Esophagus mucosa (tissue), 1 donor: ENCODE measurements at regions not wholly inside any gene's neighbourhood (a gene's known extent, or its start where the extent isn't known, plus 50 kb on each side); places are given as distances from the start of the nearest gene placed in this dataset.
A peak's percentile ranks its signal among the peaks of the same experiment; 100 is the strongest.

Source experiments
- ATAC-seq: fragments of 200-7000 bp; cut with Tn5 transposase; one replicate; pipeline ENCODE4 v1.9.1; 2020
- donor health status: DM: yes; HTN: yes; CAD: no.

DNA sequence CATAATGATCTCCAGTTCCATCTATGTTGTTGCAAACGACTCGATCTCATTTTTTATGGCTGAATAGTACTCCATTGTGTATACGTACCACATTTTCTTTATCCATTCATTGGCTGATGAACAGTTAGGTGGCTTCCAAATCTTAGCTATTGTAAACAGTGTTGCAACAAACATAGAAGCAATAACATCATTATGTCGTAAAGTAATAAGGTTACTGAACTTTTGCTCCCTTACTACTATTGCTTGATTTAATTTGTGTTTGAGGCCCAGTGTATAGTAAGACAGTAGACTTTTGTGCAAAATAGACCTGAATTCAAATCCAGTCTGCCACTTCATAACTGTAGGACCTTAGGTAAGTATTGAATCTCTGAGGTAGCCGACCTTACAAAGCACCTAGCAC is 200.1 kb upstream of the CELF2 start:
- no peak for ATAC-seq

DNA sequence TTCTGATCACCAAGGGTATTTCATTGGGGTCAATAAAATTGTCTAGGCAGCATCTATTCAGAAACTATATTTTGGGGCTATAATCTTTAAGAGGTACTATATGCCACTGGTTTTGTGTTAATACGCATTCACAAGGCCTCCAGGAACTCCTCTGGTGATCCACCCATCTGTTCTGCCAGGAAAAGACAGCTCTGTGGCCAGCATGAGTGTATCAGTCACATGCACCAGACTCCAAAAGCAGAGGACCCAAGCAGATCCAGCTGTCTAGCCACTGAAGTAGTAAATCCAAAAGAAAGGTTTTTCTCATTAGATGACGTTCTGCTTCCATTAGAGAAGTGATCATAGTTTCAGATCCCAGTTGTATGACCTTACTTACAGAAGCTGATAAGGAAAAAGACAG is 199.6 kb upstream of the CELF2 start:
- no peak for ATAC-seq

DNA sequence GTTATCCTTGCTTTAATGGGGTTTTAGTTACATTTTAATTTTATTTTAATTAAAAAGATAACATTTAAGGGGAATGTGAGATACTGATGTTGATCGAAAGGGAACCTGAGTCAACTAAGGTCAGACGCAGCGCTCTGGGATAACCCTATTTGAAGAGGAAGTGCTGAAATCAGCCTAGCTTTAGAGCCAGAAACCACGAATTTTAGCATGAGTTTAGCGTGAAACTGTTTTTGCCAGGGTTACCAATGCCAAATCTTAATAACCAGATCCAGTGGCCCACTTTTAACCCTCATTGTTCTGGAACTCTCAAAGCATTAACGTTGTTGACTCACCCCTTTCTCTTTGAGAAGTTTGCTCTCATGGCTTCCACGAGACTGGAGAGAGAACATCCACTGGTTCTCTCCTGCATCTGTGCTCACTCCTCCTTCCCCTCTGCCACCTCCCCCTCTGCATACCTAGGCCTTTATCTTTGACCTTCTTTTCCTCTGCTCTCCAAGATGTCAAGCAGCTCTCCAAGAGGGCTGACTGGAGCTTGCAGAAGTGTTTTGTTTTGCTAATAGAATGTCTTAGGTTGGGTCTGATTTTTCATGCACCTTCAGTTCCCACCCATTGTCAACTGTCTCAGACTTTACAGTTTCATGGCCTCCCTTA is 198.3 kb upstream of the CELF2 start:
- no peak for ATAC-seq

DNA sequence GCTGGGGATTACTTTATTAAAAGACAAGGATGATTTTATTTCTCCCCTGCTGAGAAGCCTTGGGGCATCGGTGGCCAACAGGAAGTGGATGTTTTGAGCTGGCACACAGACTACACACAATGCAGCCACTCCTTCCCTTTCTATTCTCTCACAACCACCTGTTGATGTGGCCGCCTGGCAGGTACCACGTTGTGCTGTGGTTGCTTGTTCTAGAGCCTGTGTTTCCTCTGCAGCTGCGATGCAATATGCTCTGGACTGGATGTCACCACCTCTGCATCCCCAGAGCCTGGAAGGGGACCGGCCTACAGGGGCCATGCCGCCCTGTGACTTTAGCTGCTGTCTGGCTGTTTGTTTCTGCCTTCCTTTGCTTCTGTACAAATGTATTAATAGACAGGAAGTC is 195.7 kb upstream of the CELF2 start:
- peak; percentile 29 for ATAC-seq

DNA sequence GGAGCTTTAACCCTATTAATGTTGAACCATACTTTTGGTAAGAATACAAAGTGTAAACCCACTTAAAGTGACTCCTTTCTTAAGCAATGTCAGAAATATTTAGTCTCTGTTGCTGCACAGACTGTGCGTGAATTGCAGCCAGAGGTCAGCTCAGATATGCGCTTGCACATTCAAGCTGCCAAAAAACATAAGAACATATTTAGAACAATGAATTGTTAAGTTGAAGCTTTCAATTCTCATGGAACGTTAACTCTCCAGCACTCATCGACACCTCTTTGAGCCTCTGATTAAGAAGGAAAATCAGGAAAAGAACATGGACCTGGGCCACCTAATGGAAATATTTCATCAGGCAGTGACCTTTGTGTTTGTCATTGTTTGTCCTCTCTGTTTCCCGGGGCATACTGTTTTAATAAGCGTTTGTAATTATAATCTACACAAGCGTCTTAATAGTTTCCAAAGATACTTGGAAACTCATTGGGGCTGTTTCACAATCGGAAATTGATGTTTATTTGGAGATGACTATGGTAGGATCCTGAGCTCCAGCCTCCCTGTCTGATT is 193.0 kb upstream of the CELF2 start:
- no peak for ATAC-seq

DNA sequence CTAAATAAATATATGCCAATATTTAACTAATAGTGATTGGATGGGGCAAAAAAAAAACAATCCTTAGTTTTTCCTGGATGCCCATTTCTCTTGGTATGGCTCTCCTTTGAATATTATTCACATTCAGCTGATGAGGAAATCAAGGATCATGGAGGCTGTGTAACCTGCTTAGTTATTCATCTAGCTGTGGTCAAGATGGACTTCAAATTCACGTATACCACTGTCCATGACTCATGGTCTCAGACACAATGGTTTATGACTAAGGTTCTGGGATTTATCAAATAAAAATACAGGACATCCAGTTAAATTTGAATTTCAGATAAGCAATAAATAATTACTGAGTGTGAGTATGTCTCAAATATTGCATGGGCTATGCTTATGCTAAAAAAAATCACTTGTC is 191.5 kb upstream of the CELF2 start:
- ATAC-seq: peak; percentile 56

DNA sequence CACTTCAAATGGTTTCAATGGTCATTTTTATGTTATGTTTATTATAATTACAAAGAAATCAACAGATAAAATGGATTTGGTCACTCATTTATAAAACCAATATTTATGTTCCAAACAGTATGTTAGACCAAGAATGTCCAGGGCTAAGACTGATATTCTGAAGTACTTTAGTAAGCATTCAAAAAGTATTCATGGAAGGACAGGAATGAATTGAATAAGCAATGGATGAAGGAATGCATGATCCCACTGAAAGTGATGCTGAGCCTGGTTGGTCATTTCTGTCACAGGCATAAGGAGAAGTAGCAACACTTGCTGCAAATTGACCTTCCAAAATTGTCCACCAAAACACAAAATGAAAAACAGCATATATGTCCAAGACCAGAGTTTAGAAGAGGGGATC is 189.0 kb upstream of the CELF2 start:
- no peak for ATAC-seq

DNA sequence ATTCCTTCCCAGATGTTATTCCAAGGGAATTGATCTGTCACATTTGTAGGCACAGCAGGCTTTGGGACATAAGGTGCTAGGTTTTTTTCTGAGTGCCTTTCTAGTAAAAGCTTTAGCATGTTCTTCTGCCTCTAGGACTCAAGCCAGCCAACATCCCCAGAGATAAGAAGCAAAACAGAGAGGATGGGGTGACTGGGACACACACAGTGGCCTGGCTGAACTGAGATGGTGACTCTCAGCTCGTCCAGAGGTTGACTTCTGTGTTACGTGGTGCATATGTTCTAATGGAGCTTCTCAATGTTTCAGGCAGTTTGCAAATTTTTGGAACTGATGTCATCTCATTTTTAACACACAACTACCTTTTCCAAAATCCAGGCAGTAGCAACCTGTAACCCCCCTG is 188.1 kb upstream of the CELF2 start:
- ATAC-seq: no peak

DNA sequence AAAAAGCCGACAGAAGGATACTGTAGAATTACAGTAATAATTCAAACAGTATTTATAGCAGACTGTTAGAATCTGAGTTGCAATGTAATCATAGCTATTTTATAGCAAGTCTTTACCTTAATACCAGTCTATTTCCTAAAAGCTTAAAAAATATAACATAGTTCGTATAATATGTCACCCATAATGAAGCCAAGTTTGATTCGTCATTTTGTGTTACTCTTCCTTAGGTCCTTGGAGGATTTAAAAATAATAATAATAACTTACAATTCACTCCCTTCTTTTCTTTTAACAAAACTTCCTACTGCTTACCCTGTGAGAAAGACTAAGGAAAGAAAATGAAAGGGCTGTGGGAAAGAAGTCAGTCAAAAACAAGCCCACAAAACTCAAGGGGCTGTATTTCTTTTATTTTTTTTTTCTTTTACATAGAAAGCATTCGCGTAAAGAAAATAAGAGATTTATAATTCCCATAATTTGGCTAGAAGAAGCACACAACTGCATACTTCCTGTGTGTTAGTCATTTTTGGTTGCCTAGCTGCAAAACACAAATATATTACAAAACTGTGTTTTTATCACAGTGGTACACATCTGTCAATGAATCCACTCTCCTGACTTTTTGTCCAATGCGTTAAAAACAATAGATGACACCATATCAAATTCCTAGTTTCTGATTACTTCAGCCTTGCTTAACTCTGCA is 187.2 kb upstream of the CELF2 start:
- ATAC-seq: no peak

DNA sequence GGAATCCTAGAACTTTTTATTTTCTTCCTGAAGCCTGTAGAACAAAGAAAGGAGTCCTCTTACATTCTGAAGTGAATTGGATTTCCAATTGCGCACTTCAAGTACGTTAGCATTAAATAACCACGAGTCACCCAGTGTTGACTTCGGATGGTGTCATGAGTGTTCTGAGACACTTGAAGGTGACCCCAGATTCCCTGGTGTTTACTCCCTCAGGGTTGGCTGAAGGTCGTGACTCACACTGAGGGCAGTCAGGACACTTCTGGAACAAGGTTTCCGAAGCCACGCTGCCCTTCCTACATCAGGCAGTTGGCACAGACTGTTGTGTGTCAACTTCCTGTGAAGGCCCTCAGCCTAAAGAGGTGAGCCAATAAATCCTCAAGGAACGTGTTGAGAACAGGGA is 186.6 kb upstream of the CELF2 start:
- ATAC-seq: peak; percentile 45

DNA sequence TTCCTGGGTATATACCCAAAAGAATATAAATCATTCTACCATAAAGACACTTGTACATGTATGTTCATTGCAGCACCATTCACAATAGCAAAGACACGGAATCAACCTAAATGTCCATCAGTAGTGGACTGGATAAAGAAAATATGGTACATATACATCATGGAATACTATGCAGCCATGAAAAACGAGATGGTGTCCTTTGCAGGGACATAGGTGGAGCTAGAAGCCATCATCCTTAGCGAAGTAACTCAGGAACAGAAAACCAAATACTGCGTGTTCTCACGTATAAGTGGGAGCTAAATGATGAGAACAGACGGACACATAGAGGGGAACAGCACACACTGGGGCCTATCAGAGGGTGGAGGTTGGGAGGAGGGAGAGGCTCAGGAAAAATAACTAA is 183.7 kb upstream of the CELF2 start:
- ATAC-seq: no peak

DNA sequence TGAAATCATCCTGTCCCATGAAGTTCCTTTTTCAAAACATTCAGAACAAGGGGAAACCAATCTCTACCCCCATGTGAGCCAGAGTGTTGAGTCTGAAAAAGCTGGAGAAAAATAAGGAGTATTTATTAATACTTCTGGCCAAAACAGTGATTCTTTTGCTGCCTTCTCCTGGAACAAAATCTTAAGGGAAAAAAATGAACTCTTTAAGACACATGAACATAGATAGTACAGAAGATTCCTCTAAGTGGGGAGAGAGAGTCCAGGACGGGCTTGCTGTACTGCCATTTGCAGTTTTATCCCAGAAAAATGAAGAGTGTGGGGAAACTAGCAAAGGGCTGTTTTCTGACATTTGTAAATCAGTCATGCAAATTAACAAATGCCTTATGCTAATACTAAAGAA is 173.4 kb upstream of the CELF2 start:
- ATAC-seq: no peak

DNA sequence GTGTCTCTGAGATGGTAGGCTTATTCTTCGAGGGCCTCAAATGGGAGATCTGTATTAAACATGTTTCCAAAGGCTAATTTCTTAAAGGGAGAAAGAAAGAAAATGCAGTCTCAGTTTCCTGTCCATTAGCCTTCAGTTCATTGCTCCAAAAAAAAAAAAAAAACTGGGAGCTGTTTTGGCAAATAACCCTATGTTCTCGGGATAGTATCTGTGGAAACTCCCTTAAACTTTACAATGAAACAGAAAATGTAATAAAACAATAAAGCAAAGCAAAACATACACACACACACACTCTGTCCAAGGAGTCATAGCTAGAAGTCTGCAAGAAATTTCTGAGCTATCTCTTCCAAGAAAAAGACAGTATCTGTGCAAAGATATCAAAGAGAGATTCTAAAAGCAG is 172.5 kb upstream of the CELF2 start:
- ATAC-seq: no peak

DNA sequence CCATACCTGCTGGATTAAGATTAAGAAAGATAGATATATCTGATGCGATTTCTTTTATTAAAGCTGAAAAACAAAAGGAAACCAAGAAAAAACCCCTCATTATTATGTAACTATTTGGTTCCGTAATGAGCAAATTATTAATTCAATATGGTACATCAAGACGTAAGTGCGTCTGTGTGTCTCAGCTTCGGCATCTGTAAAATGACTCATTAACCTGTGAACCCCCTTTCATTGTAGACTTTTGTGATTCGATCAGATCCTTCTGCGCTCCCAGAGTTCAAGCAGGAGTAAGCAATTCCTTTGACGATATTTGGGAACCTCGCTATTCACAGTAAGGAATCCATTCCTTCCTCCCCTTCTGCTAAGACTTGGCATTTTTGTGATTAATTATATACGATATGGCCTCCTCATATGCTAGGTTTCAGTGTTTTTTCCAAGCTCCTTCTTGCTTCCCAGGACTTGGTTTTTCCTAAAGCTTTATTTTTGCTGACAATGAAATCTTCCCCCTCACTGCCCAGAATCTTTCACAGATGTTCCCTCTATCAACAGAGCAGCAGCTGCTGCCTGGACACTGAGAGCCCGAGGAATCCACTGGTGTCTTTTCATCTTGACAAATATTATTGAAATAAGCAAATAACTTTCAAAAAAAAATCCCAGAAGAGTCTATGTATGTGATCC is 171.7 kb upstream of the CELF2 start:
- ATAC-seq: no peak

DNA sequence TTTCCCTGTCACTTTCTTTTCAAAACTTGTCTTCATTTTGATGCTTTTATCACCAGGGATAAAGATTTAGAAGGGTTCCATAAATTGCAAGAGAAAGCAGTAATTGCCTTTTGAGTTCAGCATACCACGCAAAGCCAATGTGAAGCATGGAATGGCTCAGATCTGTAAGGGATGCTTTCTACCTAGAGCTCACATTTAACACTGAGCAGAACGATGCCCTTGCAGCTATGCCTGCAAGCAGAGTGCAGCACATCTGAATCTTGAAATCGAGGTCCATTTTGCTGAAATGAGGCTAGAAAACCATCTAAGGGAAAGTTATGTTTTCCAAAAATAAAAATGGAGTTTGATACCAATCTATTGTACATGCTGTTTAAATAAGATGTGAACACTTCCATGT is 171.2 kb upstream of the CELF2 start:
- ATAC-seq: no peak

DNA sequence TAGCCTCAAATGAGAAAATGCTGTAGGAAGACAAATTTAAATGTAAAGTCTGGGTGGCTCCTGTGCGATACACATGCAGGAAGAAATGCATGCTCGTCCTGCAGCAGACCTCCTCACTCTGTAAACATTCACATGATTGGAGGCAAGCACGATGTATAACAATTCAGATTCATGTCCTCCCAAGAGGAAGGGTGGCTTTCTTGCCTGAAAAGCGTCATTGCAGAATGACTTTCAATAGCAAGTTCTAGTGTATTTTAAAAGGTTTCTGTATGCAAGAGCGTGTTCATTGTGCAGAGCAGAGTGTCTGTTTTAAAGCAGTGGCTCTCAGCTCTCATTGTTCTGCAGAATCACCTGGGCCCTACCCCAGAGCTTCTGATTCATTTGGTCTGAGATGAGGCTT is 170.3 kb upstream of the CELF2 start:
- ATAC-seq: no peak

DNA sequence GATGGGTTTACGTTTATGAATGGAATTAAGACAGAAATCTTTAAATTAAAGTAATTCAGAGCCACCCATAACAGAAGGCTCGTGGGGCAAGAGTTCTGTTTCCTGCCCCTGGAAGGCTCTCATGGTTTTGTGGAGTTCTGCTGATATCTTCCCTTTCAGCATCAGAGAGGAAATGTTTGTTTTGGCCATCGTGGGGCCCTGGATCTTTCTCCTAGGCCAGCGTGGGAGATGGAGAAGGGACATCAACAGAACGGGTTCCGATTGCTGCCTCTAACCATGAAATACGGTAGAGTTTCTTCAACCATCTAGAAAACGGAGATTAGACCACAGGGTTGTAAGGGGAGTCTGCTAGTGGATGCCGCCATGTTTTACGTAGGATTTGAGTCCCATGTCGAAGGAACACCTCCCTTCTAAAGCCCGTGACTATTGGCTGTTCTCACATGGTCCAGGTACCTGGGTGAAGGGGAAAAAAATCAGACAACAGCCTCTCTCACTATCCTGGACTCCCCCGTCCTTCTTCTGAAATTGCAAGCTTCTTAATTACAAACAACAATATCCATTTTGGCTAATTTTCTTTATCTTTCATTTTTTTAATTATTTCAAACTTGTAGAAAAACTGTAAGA is 169.1 kb upstream of the CELF2 start:
- no peak for ATAC-seq

DNA sequence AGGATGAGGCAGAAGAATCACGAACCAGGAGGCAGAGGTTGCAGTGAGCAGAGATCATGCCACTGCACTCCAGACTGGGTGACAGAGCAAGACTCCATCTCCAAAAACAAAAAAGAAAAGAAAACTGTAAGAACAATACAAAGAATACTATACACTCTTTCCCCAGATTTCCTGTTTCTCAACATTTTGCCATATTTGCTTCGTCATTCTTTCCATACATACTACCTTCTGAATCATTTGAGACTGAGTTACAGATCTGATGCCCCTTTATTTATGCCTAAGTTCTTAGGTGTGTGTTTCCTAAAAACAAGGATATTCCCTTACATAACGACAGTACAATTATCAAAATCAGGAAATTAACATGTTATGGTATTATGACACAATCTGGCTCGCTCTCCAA is 168.4 kb upstream of the CELF2 start:
- ATAC-seq: no peak

DNA sequence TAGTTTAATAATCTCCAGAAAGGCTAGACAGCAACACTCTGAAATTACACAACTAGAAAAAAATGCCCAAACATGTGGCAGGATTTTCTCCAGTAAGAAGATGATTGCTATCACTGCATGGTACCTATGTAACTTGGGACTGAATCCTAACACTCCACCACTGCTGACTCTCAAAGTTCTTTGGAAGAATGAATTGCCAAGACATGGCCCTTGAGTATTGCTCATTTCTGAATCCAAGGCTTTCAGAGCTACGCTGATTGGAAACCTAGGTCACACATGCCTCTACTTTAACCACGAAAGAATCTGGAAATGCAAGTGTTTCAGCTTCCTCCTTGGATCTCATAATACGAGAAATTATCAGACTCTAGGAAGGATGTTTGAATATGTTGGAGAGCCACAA is 167.5 kb upstream of the CELF2 start:
- ATAC-seq: no peak

DNA sequence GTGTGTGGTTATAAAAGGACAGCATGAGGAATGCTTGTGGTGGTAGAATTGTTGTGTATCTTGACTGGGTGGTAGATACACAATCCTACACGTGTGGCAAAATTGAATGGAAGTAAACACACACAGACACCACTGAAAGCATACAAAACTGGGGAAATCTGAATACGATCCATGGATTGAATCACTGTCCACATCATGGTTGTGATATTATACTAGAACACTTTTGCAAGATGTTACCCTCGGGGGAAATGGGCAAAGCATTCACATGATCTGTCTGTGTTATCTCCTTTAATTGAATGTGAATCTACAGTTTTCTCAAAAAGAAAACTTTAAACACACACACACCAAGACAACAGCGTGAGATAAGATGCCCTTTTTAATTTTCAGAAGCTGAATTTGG is 165.2 kb upstream of the CELF2 start:
- ATAC-seq: no peak

DNA sequence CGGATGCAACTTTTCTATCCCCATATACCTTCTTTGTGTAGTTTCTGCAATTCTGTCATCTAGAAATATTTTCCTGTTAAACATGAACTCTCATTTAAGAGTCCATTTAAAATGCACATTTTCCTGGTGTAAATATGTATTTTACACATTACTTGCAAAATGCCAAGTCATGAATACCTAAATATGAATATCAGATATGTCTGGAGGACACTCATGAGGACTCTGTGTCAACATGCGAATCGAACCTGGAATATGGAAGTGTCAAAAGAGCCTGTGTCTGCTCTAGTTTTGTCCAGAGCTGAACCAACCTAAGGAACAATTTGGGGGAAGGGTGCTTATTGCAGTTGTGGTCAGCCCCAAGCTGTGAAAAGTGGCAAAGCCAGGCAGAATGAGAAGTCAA is 163.7 kb upstream of the CELF2 start:
- no peak for ATAC-seq

DNA sequence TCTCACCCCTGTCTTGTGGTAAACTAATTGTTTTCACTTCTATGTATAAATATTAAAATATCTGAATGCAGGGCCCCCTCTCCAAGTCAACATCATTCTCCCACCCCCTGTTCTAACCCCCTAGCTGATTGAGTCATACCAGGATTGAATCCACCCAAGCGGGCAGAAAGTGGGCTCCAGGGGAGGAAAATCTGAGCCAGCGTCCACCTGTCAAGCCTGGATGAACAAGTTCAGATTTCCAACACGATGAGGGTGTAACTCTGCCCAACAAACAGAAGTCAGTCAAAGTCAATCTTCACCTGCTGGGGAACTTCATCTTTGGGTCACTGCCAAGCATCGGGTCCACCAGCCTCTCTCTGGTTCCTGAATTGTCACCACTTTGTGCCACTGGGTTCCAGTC is 162.9 kb upstream of the CELF2 start:
- no peak for ATAC-seq

DNA sequence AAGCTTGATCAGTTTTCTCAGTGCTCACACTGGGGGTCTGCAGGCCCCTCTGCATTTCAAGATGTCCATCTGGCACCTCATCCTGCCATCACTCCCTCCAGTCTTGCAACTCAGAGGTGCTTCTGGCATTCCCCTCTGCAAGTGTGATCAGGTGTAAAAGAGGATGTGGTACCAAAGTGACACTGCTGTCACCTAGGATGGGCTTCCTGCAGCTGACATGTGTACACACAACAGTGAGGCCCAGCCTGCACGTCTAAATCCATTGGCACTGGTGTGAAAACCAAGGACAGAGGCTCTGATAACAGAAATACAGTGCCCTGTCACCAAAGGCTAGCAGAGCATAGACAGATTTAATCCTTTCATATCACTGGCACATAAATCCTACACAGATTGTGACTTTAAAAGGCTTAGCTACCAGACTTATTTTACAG is 162.5 kb upstream of the CELF2 start:
- ATAC-seq: no peak
